LNCaP clone FGC (cell line): ENCODE measurements at regions not wholly inside any gene's neighbourhood (a gene's known extent, or its start where the extent isn't known, plus 50 kb on each side); places are given as distances from the start of the nearest gene placed in this dataset.

Source experiments
- DNase-seq: peaks from one replicate; pipeline ENCODE4 v3.0.0-alpha.2; 2011; ENCODE audit warnings: low read depth
- H3K4me3 ChIP-seq: 2 replicates; pipeline ENCODE4 v1.5.1; 2011; ENCODE audit warnings: mild to moderate bottlenecking, low read depth, low read length, control low read depth
- TF ChIP-seq, protein P1 (sequence below): IDR thresholded peaks from 2 replicates; pipeline ENCODE4 v1.5.1; 2012; ENCODE audit warnings: mild to moderate bottlenecking; ENCODE audit not compliant: control insufficient read depth, insufficient read depth; ENCODE audit errors: extremely low read depth

DNA sequence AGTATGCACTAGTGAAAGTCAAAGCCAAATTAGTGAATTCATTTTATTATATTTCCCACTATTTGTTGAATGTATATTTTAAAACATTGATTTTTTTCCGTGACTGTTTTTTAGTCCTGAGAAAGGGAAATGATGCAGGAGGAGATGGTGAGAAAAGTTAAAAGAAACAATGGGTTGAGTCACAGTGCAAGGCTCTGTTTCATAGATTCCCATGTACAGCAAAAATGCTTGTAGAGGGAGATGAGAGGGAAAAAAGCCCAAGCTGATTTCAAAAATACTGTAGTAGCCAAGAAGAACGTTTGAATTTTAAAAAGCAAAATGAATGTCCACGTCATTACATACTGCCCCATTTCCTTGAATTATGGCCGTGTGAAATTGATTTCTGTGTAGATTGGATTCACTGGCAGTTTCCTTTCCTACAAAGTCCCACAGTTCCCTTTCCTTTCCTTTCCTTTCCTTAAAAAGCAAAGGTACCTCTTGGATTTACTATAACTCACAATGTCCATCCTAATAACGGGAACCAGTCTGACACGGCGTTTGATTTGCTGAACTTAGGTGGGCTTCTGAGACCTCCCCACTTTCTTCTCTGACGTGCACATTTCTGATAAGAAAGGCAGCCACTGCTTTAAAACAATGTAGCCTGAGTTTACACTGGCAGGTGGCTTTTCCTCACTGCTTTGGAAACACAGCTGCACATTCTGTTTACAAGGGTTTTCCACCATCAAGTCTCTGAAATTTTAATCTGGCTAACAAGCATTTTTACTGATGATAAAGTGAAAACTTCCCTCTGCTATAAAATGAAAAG, 63.7 kb downstream of the SPCS3 start:
- no peak for DNase-seq
- TF ChIP-seq, protein P1, sequence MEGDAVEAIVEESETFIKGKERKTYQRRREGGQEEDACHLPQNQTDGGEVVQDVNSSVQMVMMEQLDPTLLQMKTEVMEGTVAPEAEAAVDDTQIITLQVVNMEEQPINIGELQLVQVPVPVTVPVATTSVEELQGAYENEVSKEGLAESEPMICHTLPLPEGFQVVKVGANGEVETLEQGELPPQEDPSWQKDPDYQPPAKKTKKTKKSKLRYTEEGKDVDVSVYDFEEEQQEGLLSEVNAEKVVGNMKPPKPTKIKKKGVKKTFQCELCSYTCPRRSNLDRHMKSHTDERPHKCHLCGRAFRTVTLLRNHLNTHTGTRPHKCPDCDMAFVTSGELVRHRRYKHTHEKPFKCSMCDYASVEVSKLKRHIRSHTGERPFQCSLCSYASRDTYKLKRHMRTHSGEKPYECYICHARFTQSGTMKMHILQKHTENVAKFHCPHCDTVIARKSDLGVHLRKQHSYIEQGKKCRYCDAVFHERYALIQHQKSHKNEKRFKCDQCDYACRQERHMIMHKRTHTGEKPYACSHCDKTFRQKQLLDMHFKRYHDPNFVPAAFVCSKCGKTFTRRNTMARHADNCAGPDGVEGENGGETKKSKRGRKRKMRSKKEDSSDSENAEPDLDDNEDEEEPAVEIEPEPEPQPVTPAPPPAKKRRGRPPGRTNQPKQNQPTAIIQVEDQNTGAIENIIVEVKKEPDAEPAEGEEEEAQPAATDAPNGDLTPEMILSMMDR, result no peak
- H3K4me3 ChIP-seq, result no peak overlapping the region

DNA sequence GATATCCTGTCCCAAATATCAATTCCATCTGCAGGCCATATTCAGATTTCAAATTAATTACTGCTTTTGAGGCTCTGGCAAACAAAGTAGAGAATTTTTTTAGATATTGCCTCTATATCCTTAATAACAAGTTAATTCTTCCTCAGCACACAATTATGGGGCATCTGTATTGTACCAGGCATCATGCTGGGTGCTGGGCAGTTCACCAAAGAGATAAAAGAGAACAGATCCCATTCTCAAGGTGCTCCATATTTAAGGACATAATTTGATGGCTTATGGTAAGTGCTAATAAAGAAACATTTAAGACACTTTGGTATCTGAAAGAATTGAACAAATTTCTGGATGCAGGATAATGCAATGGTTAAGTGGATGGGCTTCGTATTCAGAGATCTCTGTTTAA, 65.8 kb downstream of the SPCS3 start:
- no peak for DNase-seq
- TF ChIP-seq, protein P1, result no peak
- no peak overlapping the region for H3K4me3 ChIP-seq

DNA sequence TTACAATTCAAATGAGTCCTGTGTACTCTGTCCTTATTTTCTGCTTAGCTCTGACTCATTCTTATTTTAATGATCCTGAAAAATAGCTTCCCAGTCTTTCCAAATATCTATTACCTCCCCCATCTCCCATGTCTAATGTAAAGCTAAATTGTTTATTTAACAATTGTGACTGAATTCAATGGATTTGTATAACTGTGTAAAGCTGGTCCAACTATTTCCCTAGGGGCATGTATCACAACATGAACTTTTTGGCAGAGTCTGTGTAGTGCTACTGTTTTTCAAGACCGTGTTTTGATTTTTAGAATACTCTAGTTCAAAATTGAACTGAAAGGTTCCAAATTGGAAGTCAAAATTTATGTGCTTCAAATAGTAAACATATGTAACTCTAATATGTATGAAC, 67.8 kb downstream of the SPCS3 start:
- TF ChIP-seq, protein P1, result no peak
- no peak overlapping the region for H3K4me3 ChIP-seq
- DNase-seq, result no peak

DNA sequence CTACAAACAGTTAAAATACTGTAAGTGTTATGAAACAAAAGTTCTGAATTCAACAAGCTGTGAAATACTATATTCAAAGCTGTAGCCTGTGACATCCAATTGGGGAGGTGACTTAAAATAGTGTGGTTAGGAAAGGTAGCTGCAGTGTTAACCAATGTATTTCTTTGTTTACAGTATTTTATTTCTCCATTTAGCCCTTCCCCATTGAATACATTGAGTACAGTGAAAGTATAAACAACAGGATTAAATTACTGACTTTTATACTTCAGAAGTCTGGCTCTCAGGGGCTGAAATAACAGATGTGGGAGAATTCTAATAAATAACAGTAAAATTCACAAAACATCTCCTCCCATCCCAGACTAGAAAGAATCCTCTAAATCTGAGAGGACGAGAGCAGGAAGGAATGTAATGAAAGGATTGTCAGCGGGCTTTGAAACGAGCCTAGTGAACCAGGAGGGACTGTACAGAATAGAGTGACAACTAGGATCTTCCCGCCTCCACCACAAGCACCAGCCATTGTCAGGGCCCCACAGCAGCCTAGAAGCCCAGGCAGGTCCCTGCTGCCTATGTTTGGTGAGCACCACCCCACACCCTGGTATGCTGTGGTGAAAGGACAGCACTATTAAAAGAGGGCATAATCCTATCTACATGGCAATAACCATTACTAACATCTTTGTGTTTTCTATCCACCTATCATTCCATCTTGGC, 73.7 kb downstream of the SPCS3 start:
- TF ChIP-seq, protein P1, result no peak
- no peak for DNase-seq
- H3K4me3 ChIP-seq, result no peak overlapping the region

DNA sequence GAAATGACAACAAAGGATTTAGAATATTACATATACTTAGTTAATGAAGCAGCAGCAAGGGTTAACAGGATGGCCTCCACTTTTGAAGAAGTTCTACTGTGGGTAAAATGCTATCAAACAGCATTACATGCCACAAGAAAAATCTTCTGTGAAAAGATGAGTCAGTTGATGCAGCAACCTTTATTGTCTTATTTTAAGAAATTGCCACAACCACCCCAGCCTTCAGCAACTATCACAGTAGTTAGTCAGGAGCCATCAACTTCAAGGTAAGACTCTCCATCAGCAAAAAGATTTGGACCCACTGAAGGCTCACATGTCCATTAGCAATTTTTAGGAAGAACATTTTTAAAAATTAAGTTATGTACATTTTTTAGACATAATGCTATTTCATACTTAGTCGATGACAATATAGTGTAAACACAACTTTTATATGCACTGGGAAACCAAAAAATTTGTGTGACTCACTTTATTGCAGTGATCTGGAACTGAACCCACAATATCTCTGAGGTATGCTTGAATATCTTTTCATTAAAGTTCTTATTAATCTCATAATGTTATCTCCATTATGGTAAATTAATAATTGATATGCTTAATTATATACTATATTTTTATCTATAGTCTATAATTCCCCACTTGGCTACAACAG, 81.2 kb downstream of the SPCS3 start:
- no peak for DNase-seq
- TF ChIP-seq, protein P1, result no peak
- H3K4me3 ChIP-seq, result no peak overlapping the region

DNA sequence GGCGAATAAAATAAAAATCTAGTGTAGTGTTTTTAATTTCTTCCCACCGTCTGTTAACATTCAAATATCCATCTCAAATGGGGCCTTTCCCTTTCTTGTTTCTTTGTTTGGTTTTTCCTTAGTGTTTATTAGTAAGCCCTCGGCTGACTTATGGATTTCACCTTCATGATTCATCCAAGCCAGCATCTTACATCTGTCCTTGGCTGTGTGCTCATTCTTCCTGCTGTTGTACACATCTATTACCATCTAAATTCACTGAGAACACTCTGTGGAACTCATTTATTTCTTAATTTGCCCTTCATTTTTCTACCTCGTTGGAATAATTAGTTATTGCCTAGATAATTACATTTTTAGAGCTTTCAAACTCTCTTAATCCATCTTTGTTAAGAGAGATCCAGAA, 84.9 kb downstream of the SPCS3 start:
- TF ChIP-seq, protein P1, result no peak
- no peak for DNase-seq
- no peak overlapping the region for H3K4me3 ChIP-seq
